Smooth muscle cell (in vitro differentiated cells): ENCODE measurements at regions not wholly inside any gene's neighbourhood (a gene's known extent, or its start where the extent isn't known, plus 50 kb on each side); places are given as distances from the start of the nearest gene placed in this dataset.

Source experiments
- DNase-seq: peaks from one replicate; lab custom pipeline; 2025; ENCODE audit not compliant: unreplicated experiment; lab: John Stamatoyannopoulos, UW
- H2AFZ ChIP-seq: fragments of 200-600 bp; sonication (generic); 2 replicates; pipeline ENCODE4 v1.6.0; 2016; ENCODE audit warnings: antibody characterized with exemption, low read depth, mild to moderate bottlenecking
- H3F3A ChIP-seq: fragments of 200-600 bp; sonication (generic); 2 replicates; pipeline ENCODE4 v1.6.0; 2017; ENCODE audit warnings: antibody characterized with exemption, low read depth
- H3K27ac ChIP-seq: fragments of 200-600 bp; sonication (generic); 2 replicates; pipeline ENCODE4 v1.5.1; 2016; ENCODE audit warnings: low read depth, mild to moderate bottlenecking
- H3K27me3 ChIP-seq: fragments of 200-600 bp; sonication (generic); 2 replicates; pipeline ENCODE4 v1.6.1; 2016; ENCODE audit warnings: low read depth, mild to moderate bottlenecking
- H3K36me3 ChIP-seq: fragments of 200-600 bp; sonication (generic); 2 replicates; pipeline ENCODE4 v1.5.1; 2016; ENCODE audit warnings: low read depth
- H3K4me1 ChIP-seq: fragments of 200-600 bp; sonication (generic); 2 replicates; pipeline ENCODE4 v1.5.1; 2016; ENCODE audit warnings: low read depth
- H3K4me2 ChIP-seq: fragments of 200-600 bp; sonication (generic); 2 replicates; pipeline ENCODE4 v1.6.0; 2016; ENCODE audit warnings: mild to moderate bottlenecking
- H3K4me3 ChIP-seq: fragments of 200-600 bp; sonication (generic); 2 replicates; pipeline ENCODE4 v1.5.1; 2016; ENCODE audit warnings: mild to moderate bottlenecking
- H3K79me2 ChIP-seq: fragments of 200-600 bp; sonication (generic); 2 replicates; pipeline ENCODE4 v1.6.0; 2016; ENCODE audit warnings: low read depth, mild to moderate bottlenecking
- H3K9ac ChIP-seq: fragments of 200-600 bp; sonication (generic); 2 replicates; pipeline ENCODE4 v1.6.0; 2016; ENCODE audit warnings: low read depth
- H3K9me3 ChIP-seq: fragments of 200-600 bp; sonication (generic); replicated peaks from 2 replicates; pipeline ENCODE4 v1.5.1; 2016; ENCODE audit warnings: low read depth
- H4K20me1 ChIP-seq: fragments of 200-600 bp; sonication (generic); 2 replicates; pipeline ENCODE4 v1.6.0; 2016; ENCODE audit warnings: low read depth
- CTCF ChIP-seq: fragments of 200-600 bp; sonication (generic); IDR thresholded peaks from 2 replicates; pipeline ENCODE4 v1.5.1; 2017; ENCODE audit warnings: borderline replicate concordance, mild to moderate bottlenecking, antibody characterized with exemption; ENCODE audit not compliant: insufficient read depth, poor library complexity, severe bottlenecking
- WGBS: methylation state at CpG from one replicate; pipeline ENCODE4 v1.1.7; 2016; ENCODE audit warnings: low lambda C conversion rate; 5-methylcytosine and 5-hydroxymethylcytosine counted together

GRCh38 chr18:68574311-68574710, 140.6 kb downstream of the TMX3 start:
- no peaks in the 10 kb centered on the region for H3K4me1 ChIP-seq
- H3K4me2 ChIP-seq: no peak overlapping the region
- H4K20me1 ChIP-seq: no peaks in the 10 kb centered on the region
- no peaks in the 10 kb centered on the region for H3K36me3 ChIP-seq
- no peak overlapping the region for H2AFZ ChIP-seq
- DNase-seq: no peak
- no peak for TF ChIP-seq CTCF
- no peaks in the 10 kb centered on the region for H3K27me3 ChIP-seq
- 81% methylated on average over 5 of the region's 5 CpGs for WGBS
- H3K79me2 ChIP-seq: no peaks in the 10 kb centered on the region
- H3K9me3 ChIP-seq: no peaks in the 10 kb centered on the region
- no peaks in the 10 kb centered on the region for H3F3A ChIP-seq
- no peak overlapping the region for H3K27ac ChIP-seq
- H3K9ac ChIP-seq: no peak overlapping the region
- H3K4me3 ChIP-seq: no peak overlapping the region

GRCh38 chr18:68569936-68570335, 145.0 kb downstream of the TMX3 start:
- Histone ChIP-seq H3K79me2 (no peaks in the 10 kb centered on the region), H3F3A (no peaks in the 10 kb centered on the region), H2AFZ (no peak overlapping the region), H3K9ac (no peak overlapping the region), H3K27ac (no peak overlapping the region), H3K9me3 (no peaks in the 10 kb centered on the region), H3K27me3 (no peaks in the 10 kb centered on the region), H3K4me3 (no peak overlapping the region), H3K36me3 (no peaks in the 10 kb centered on the region), H3K4me2 (no peak overlapping the region), H4K20me1 (no peaks in the 10 kb centered on the region), H3K4me1 (no peaks in the 10 kb centered on the region)
- WGBS: 82% methylated on average over 3 of the region's 3 CpGs
- no peak for TF ChIP-seq CTCF
- no peak for DNase-seq

GRCh38 chr18:68568364-68569155, 146.3 kb downstream of the TMX3 start:
- H4K20me1 ChIP-seq: no peaks in the 10 kb centered on the region
- DNase-seq: no peak
- no peak for TF ChIP-seq CTCF
- no peak overlapping the region for H3K27ac ChIP-seq
- H3K4me3 ChIP-seq: no peak overlapping the region
- no peaks in the 10 kb centered on the region for H3K4me1 ChIP-seq
- H3K27me3 ChIP-seq: no peaks in the 10 kb centered on the region
- H3F3A ChIP-seq: no peaks in the 10 kb centered on the region
- 68% methylated on average over 4 of the region's 4 CpGs for WGBS
- H3K36me3 ChIP-seq: no peaks in the 10 kb centered on the region
- no peak overlapping the region for H2AFZ ChIP-seq
- no peak overlapping the region for H3K9ac ChIP-seq
- no peaks in the 10 kb centered on the region for H3K9me3 ChIP-seq
- no peak overlapping the region for H3K4me2 ChIP-seq
- no peaks in the 10 kb centered on the region for H3K79me2 ChIP-seq

- no peaks in the 10 kb centered on the region for H3K9me3 ChIP-seq
These were observed 147.9 kb downstream of the TMX3 start for GRCh38 chr18:68566991-68567390.

More at GRCh38 chr18:68566991-68567390, 147.9 kb downstream of the TMX3 start:
- Histone ChIP-seq H3F3A (no peaks in the 10 kb centered on the region), H4K20me1 (no peaks in the 10 kb centered on the region), H3K4me3 (no peak overlapping the region), H3K4me1 (no peaks in the 10 kb centered on the region), H3K4me2 (no peak overlapping the region), H2AFZ (no peak overlapping the region), H3K79me2 (no peaks in the 10 kb centered on the region), H3K27me3 (no peaks in the 10 kb centered on the region), H3K27ac (no peak overlapping the region), H3K9ac (no peak overlapping the region), H3K36me3 (no peaks in the 10 kb centered on the region)
- no peak for DNase-seq
- 67% methylated on average over 2 of the region's 2 CpGs for WGBS
- TF ChIP-seq CTCF: no peak
